ENCODE measurements at regions not wholly inside any gene's neighbourhood (a gene's known extent, or its start where the extent isn't known, plus 50 kb on each side); places are given as distances from the start of the nearest gene placed in this dataset.

GRCh38 chr12:75563351-75563750 is 51.9 kb upstream of the KRR1 start:
- no peaks in the 10 kb centered on the region for H3K79me2 ChIP-seq (ENCODE audit: control insufficient read depth, insufficient read depth, low read length)
- DNase-seq (ENCODE audit: low read depth in 2 of 2) = no peak
- H3K27ac ChIP-seq (ENCODE audit: insufficient read depth, low read length) = no peak overlapping the region
- H3K4me2 ChIP-seq (ENCODE audit: extremely low read depth, insufficient read depth, low read length) = no peak overlapping the region
- no peak for TF ChIP-seq EZH2 (IDR thresholded peaks at IDR 0.05; ENCODE audit: low read length, missing control alignments)
- TF ChIP-seq CTCF (conservative IDR thresholded peaks at IDR 0.05 in 1 of 2, IDR thresholded peaks at IDR 0.05 in 1 of 2; ENCODE audit: low read depth in 1 of 2, low read length in 2 of 2) = no peak
- no peaks in the 10 kb centered on the region for H3K36me3 ChIP-seq (ENCODE audit: control insufficient read depth, insufficient read depth, low read length)
- H3K9ac ChIP-seq (ENCODE audit: insufficient read depth, low read length) = no peak overlapping the region
- H3K4me3 ChIP-seq (replicated peaks in 1 of 4; ENCODE audit: control extremely low read depth in 1 of 4, insufficient read depth in 1 of 4, low read depth in 3 of 4, low read length in 4 of 4) = no peak overlapping the region
- no peaks in the 10 kb centered on the region for H3K27me3 ChIP-seq (ENCODE audit: control insufficient read depth, insufficient read depth, low read length)
- no peak overlapping the region for H2AFZ ChIP-seq (ENCODE audit: low read length)
- no peaks in the 10 kb centered on the region for H3K4me1 ChIP-seq (ENCODE audit: control insufficient read depth, extremely low read depth, insufficient read depth, low read length)
- H4K20me1 ChIP-seq (ENCODE audit: control insufficient read depth, extremely low read depth, insufficient read depth, low read length) = no peaks in the 10 kb centered on the region
- H3K9me3 ChIP-seq (ENCODE audit: control insufficient read depth, insufficient read depth, low read depth, low read length) = no peaks in the 10 kb centered on the region

- Histone ChIP-seq H3K36me3 (ENCODE audit: control insufficient read depth, insufficient read depth, low read length) (no peaks in the 10 kb centered on the region), H3K4me2 (ENCODE audit: extremely low read depth, insufficient read depth, low read length) (no peak overlapping the region), H4K20me1 (ENCODE audit: control insufficient read depth, extremely low read depth, insufficient read depth, low read length) (no peaks in the 10 kb centered on the region), H3K9ac (ENCODE audit: insufficient read depth, low read length) (no peak overlapping the region), H3K27me3 (ENCODE audit: control insufficient read depth, insufficient read depth, low read length) (no peaks in the 10 kb centered on the region), H3K4me3 (replicated peaks in 1 of 4; ENCODE audit: control extremely low read depth in 1 of 4, insufficient read depth in 1 of 4, low read depth in 3 of 4, low read length in 4 of 4) (no peak overlapping the region), H2AFZ (ENCODE audit: low read length) (no peak overlapping the region), H3K9me3 (ENCODE audit: control insufficient read depth, insufficient read depth, low read depth, low read length) (no peaks in the 10 kb centered on the region), H3K4me1 (ENCODE audit: control insufficient read depth, extremely low read depth, insufficient read depth, low read length) (no peaks in the 10 kb centered on the region), H3K27ac (ENCODE audit: insufficient read depth, low read length) (no peak overlapping the region), H3K79me2 (ENCODE audit: control insufficient read depth, insufficient read depth, low read length) (no peaks in the 10 kb centered on the region)
- TF ChIP-seq CTCF (conservative IDR thresholded peaks at IDR 0.05 in 1 of 2, IDR thresholded peaks at IDR 0.05 in 1 of 2; ENCODE audit: low read depth in 1 of 2, low read length in 2 of 2) = no peak
- TF ChIP-seq EZH2 (IDR thresholded peaks at IDR 0.05; ENCODE audit: low read length, missing control alignments) = no peak
- DNase-seq (ENCODE audit: low read depth in 2 of 2) = no peak
These were observed 50.5 kb upstream of the KRR1 start for GRCh38 chr12:75561921-75562320.
